ENCODE measurements at regions not wholly inside any gene's neighbourhood (a gene's known extent, or its start where the extent isn't known, plus 50 kb on each side); places are given as distances from the start of the nearest gene placed in this dataset.

DNA sequence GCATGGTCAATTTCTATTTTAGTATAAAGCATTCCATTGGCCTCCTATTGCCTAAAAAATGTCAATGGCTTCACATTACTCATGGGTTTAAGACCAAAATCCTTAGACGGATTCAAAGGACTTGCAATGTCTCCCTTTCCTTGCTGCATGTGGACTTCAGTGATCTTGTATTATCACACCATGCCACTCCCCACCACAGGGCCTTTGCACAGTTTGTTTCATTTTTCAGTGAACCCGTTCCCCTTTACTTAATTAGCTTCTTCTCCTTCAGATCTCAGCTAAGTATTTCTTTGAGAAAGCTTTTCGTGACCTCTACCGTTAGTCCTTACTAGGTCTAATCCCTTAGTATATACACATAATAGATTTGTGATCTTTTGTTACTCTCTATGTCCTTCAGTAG lies 269.7 kb downstream of the FAM76B start:
- no peaks in the 10 kb centered on the region for H3K36me3 ChIP-seq (ENCODE audit: control insufficient read depth, insufficient read depth, low read length)
- WGBS (ENCODE audit: insufficient coverage) = 93% methylated on average over 1 of the region's 4 CpGs
- H3K27me3 ChIP-seq (ENCODE audit: control insufficient read depth, insufficient read depth, low read length) = no peaks in the 10 kb centered on the region

DNA sequence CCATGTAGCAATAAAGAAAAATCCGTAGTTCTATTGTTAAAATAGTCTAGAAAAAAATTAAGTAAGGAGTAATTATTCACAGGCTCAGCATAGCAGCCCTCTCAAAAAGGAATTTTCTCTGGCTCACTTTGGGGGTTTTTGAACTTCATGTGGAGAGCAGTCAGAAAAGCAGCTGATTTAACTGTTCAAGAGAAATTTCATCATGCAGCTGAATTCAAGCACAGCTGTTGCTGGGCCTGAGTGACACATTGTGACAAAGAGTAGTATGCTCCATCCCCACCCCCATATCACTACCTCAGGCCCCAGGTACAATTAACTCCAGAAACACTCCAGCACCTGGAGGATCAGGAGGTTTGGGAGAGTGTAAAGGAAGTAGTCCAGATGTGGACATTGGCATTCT lies 272.1 kb downstream of the FAM76B start:
- H3K27me3 ChIP-seq (ENCODE audit: control insufficient read depth, insufficient read depth, low read length) = no peaks in the 10 kb centered on the region
- no CpG with 5 or more reads among the region's 1 CpG for WGBS (ENCODE audit: insufficient coverage)
- H3K9me3 ChIP-seq (replicated peaks; ENCODE audit: control insufficient read depth, low read depth, low read length) = no peaks in the 10 kb centered on the region
- H3K4me1 ChIP-seq (ENCODE audit: control insufficient read depth, insufficient read depth, low read length) = peaks cover 16% of the 10 kb centered on the region
- DNase-seq = peak; percentile 74
- H3K27ac ChIP-seq (ENCODE audit: low read length) = no peak overlapping the region
- no peak overlapping the region for H3K4me3 ChIP-seq (ENCODE audit: low read length)
- H3K36me3 ChIP-seq (ENCODE audit: control insufficient read depth, insufficient read depth, low read length) = no peaks in the 10 kb centered on the region

More for the DNA sequence above, 269.7 kb downstream of the FAM76B start:
- no peak for DNase-seq
- H3K4me1 ChIP-seq (ENCODE audit: control insufficient read depth, insufficient read depth, low read length) = peaks cover 20% of the 10 kb centered on the region
- no peak overlapping the region for H3K4me3 ChIP-seq (ENCODE audit: low read length)
- H3K9me3 ChIP-seq (replicated peaks; ENCODE audit: control insufficient read depth, low read depth, low read length) = no peaks in the 10 kb centered on the region
- no peak overlapping the region for H3K27ac ChIP-seq (ENCODE audit: low read length)

DNA sequence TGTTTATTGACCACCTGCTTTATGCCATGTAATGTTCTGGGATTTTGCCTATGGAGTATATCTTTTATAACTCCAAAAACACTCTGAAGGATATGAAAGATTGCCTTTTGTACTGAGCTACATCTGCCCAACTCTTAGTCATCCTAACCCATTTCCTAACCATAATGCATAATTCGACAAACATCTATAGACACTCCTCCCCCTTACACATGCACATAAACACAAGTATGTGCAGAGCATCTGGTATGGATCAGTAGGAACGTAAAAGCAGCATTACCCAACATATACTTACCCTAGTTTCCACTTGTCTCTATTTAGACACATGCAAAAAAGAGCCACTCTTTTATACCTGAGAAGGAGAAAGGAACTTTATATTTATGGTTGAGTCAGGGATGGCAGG lies 272.8 kb downstream of the FAM76B start:
- Histone ChIP-seq H3K9me3 (replicated peaks; ENCODE audit: control insufficient read depth, low read depth, low read length) (no peaks in the 10 kb centered on the region), H3K27ac (ENCODE audit: low read length) (no peak overlapping the region), H3K4me3 (ENCODE audit: low read length) (no peak overlapping the region), H3K4me1 (ENCODE audit: control insufficient read depth, insufficient read depth, low read length) (peaks cover 16% of the 10 kb centered on the region), H3K36me3 (ENCODE audit: control insufficient read depth, insufficient read depth, low read length) (no peaks in the 10 kb centered on the region), H3K27me3 (ENCODE audit: control insufficient read depth, insufficient read depth, low read length) (no peaks in the 10 kb centered on the region)
- no CpG with 5 or more reads among the region's 2 CpGs for WGBS (ENCODE audit: insufficient coverage)
- DNase-seq = no peak

DNA sequence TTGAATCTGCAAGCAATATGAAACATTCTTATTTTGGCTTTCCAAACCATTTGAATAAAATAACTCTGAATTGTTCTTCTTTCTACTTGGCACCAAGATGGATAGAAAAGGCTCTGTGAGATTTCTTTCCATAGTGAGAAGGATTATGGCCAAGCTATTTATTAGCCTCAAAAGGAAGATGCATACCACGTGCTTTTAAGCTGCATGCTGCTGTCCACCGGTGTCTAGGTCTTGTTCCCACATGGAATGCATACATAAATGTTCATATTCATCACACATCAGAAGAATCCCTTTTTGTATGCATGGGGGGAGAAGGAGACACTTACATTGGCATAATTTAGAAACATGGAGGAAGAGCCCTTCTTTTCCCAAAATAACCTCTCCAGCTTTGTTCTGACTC lies 273.4 kb downstream of the FAM76B start:
- peak; percentile 82 for DNase-seq
- no peak overlapping the region for H3K27ac ChIP-seq (ENCODE audit: low read length)
- no CpG with 5 or more reads among the region's 2 CpGs for WGBS (ENCODE audit: insufficient coverage)
- no peaks in the 10 kb centered on the region for H3K36me3 ChIP-seq (ENCODE audit: control insufficient read depth, insufficient read depth, low read length)
- no peak overlapping the region for H3K4me3 ChIP-seq (ENCODE audit: low read length)
- H3K27me3 ChIP-seq (ENCODE audit: control insufficient read depth, insufficient read depth, low read length) = no peaks in the 10 kb centered on the region
- peaks cover 16% of the 10 kb centered on the region for H3K4me1 ChIP-seq (ENCODE audit: control insufficient read depth, insufficient read depth, low read length)
- no peaks in the 10 kb centered on the region for H3K9me3 ChIP-seq (replicated peaks; ENCODE audit: control insufficient read depth, low read depth, low read length)

DNA sequence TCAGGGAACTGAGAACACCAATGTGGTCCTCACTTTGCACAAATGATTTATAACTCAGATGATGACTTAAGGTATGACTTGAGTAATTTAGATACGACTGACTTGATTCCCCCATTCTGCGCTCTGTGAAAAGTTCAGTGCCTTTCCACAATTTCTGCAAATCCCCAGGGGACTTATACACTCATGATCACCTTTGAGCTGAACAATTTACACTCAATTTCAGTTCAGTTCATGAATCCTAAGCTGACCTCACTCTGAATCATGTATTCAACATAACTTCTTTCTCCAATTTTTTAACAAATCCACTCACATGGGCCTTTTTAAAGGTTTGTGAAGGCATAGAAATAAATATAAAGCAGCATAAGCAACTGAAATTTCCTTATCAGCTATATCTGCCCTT lies 274.2 kb downstream of the FAM76B start:
- H3K27ac ChIP-seq (ENCODE audit: low read length) = no peak overlapping the region

DNA sequence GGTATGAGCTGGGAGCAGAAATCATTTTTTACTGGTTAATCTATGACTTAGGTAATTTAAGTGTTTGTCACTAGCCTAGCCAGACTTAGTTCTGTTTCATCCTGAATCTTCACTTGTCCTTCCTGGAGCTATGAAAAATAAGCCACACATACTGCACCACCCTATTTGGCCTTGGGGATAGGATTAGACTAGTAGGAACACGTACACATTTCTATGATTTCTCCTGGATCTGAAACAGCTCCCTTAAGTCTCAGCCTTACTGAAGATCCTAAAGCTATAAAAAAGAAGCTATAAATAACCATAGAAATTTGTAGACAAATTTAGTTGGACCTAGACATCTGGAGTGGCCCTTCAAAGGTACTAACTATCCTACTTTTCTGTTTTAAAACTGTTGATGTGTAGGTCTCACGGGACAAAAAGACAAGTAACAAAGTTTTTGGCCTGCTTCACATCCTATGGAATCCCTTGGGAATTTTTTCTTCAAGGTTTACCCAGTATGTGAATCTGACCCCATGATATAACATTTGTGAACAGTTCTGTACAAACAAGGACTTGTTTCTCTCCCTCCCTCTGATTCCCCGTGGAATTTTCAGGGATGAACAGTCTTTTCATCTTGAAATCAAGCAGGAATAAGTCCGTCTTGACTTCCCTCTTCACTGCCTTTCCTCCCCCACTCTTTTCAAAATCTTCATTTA lies 275.0 kb downstream of the FAM76B start:
- H3K9me3 ChIP-seq (replicated peaks; ENCODE audit: control insufficient read depth, low read depth, low read length) = no peaks in the 10 kb centered on the region
- no peak overlapping the region for H3K4me3 ChIP-seq (ENCODE audit: low read length)
- H3K27ac ChIP-seq (ENCODE audit: low read length) = no peak overlapping the region
- H3K36me3 ChIP-seq (ENCODE audit: control insufficient read depth, insufficient read depth, low read length) = no peaks in the 10 kb centered on the region
- no CpG with 5 or more reads among the region's 4 CpGs for WGBS (ENCODE audit: insufficient coverage)
- H3K4me1 ChIP-seq (ENCODE audit: control insufficient read depth, insufficient read depth, low read length) = peaks cover 16% of the 10 kb centered on the region
- no peak for DNase-seq
- no peaks in the 10 kb centered on the region for H3K27me3 ChIP-seq (ENCODE audit: control insufficient read depth, insufficient read depth, low read length)

More for the DNA sequence above, 274.2 kb downstream of the FAM76B start:
- DNase-seq = no peak
- Histone ChIP-seq H3K9me3 (replicated peaks; ENCODE audit: control insufficient read depth, low read depth, low read length) (no peaks in the 10 kb centered on the region), H3K27me3 (ENCODE audit: control insufficient read depth, insufficient read depth, low read length) (no peaks in the 10 kb centered on the region), H3K36me3 (ENCODE audit: control insufficient read depth, insufficient read depth, low read length) (no peaks in the 10 kb centered on the region), H3K4me3 (ENCODE audit: low read length) (no peak overlapping the region), H3K4me1 (ENCODE audit: control insufficient read depth, insufficient read depth, low read length) (peaks cover 16% of the 10 kb centered on the region)
- 86% methylated on average over 1 of the region's 2 CpGs for WGBS (ENCODE audit: insufficient coverage)

DNA sequence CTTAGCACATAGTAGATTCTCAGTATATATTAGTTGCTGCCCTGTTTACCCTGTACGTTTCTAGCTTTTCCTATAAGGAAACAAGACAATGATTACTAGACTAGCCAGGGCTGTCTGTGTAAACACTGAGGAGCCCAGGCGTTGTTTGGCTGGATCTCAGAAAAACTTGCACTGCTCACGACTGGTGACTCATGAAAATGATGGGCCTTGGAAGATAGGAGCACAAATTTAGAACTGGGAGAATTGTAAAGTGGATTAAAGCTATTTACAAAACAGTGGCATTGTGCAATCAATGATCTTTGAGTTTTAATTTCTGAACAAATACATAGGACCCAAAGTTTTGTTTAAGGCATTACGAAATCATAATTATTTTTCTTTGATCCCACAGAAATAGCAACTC lies 276.9 kb downstream of the FAM76B start:
- Histone ChIP-seq H3K27ac (ENCODE audit: low read length) (no peak overlapping the region), H3K27me3 (ENCODE audit: control insufficient read depth, insufficient read depth, low read length) (no peaks in the 10 kb centered on the region), H3K4me1 (ENCODE audit: control insufficient read depth, insufficient read depth, low read length) (peaks cover 11% of the 10 kb centered on the region), H3K9me3 (replicated peaks; ENCODE audit: control insufficient read depth, low read depth, low read length) (no peaks in the 10 kb centered on the region), H3K36me3 (ENCODE audit: control insufficient read depth, insufficient read depth, low read length) (no peaks in the 10 kb centered on the region), H3K4me3 (ENCODE audit: low read length) (no peak overlapping the region)
- WGBS (ENCODE audit: insufficient coverage) = no CpG with 5 or more reads among the region's 4 CpGs
- peak; percentile 92 for DNase-seq

DNA sequence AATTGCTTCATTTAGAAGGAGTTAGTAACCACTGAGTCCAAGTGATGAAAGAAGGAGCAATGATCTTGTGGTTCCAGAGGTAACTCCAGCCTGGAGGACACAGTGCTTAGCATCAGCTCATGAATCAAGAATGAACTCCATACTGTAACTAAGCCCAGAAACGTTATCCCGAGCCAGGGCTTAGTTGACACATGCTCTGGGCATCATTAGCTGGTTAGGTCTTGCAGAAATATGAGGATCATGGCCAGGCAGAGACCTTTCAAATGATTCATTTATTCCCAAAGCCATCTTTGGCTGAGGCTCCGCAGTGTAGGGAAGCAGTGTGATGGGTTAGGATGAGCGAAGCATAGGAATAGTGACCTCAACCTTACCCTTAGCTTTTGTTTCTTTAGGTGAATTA lies 277.4 kb downstream of the FAM76B start:
- H3K27ac ChIP-seq (ENCODE audit: low read length) = no peak overlapping the region
- DNase-seq = peak; percentile 59
- H3K27me3 ChIP-seq (ENCODE audit: control insufficient read depth, insufficient read depth, low read length) = no peaks in the 10 kb centered on the region
- no peaks in the 10 kb centered on the region for H3K9me3 ChIP-seq (replicated peaks; ENCODE audit: control insufficient read depth, low read depth, low read length)
- H3K36me3 ChIP-seq (ENCODE audit: control insufficient read depth, insufficient read depth, low read length) = no peaks in the 10 kb centered on the region
- 28% methylated on average over 2 of the region's 4 CpGs for WGBS (ENCODE audit: insufficient coverage)
- peaks cover 10% of the 10 kb centered on the region for H3K4me1 ChIP-seq (ENCODE audit: control insufficient read depth, insufficient read depth, low read length)
- no peak overlapping the region for H3K4me3 ChIP-seq (ENCODE audit: low read length)

DNA sequence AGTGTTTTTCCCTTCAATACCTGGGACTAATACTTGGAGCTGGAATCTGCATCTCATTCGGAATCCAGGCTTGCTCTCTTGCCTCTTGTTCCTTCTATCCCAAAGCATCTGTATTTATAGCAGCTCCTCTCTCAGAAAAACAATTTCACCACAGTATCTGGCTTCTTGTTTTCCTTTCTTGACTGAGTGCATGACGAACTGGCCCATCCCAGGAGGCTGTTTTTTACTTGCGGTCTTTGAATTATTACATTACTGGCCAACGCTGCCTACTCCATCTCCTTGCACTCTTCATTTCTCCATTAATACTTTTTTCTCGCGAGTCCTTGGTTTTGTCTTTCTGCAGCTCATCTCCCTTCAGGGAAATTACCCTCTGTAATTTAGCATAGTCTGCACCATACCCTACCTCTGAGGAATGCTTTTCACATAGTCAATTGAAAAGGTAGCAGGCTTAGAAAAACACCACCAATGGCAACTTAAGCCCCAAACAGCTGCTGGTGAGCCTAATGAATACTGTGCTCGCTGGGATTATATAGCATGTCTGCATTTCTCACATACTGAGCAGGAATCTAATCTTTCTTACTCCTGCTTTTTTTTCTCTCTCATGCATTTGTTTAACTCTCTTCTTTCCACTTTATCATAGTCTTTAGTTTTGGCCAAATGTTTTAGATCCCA lies 277.4 kb upstream of the SESN3 start:
- H3K27ac ChIP-seq (ENCODE audit: low read length) = no peak overlapping the region
- no peaks in the 10 kb centered on the region for H3K9me3 ChIP-seq (replicated peaks; ENCODE audit: control insufficient read depth, low read depth, low read length)
- no peaks in the 10 kb centered on the region for H3K36me3 ChIP-seq (ENCODE audit: control insufficient read depth, insufficient read depth, low read length)
- 38% methylated on average over 6 of the region's 7 CpGs for WGBS (ENCODE audit: insufficient coverage)
- no peak overlapping the region for H3K4me3 ChIP-seq (ENCODE audit: low read length)
- no peaks in the 10 kb centered on the region for H3K27me3 ChIP-seq (ENCODE audit: control insufficient read depth, insufficient read depth, low read length)
- H3K4me1 ChIP-seq (ENCODE audit: control insufficient read depth, insufficient read depth, low read length) = peaks cover 6% of the 10 kb centered on the region
- no peak for DNase-seq

DNA sequence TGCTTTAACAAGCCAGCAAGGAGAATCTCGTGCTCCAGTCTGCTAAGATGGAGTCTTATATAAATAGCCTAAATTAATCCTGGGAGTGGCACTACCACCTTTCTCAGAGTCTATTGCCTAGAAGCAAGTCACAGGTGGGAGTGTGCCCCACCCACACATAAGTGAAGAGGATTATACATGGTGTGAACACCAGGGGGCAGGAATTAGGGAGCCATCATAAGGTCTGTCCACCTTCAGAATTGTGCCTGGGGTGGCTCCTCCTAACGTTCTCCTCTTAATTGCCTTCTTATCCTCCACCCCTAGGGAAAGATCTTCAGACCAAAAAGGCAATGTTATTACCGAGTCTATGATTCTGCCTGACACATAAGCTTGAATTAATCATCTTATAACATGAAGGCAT lies 276.8 kb upstream of the SESN3 start:
- H3K4me3 ChIP-seq (ENCODE audit: low read length) = no peak overlapping the region
- H3K36me3 ChIP-seq (ENCODE audit: control insufficient read depth, insufficient read depth, low read length) = no peaks in the 10 kb centered on the region
- DNase-seq = no peak
- no peaks in the 10 kb centered on the region for H3K27me3 ChIP-seq (ENCODE audit: control insufficient read depth, insufficient read depth, low read length)
- no CpG with 5 or more reads among the region's 3 CpGs for WGBS (ENCODE audit: insufficient coverage)
- H3K9me3 ChIP-seq (replicated peaks; ENCODE audit: control insufficient read depth, low read depth, low read length) = no peaks in the 10 kb centered on the region
- H3K27ac ChIP-seq (ENCODE audit: low read length) = no peak overlapping the region
- peaks cover 6% of the 10 kb centered on the region for H3K4me1 ChIP-seq (ENCODE audit: control insufficient read depth, insufficient read depth, low read length)

Measured in muscle of leg (tissue), 3 donors.